ENCODE measurements at regions not wholly inside any gene's neighbourhood (a gene's known extent, or its start where the extent isn't known, plus 50 kb on each side); places are given as distances from the start of the nearest gene placed in this dataset.

GRCh38 chr2:505941-506340 is 171.3 kb downstream of the TMEM18 start:
- TF ChIP-seq CTCF (IDR thresholded peaks at IDR 0.05; ENCODE audit: low read depth, low read length) (no peak), EZH2phosphoT487 (IDR thresholded peaks at IDR 0.05; ENCODE audit: low read depth) (no peak)

All from OCI-LY3 (cell line).